Ovary (tissue), 7 donors: ENCODE measurements at regions not wholly inside any gene's neighbourhood (a gene's known extent, or its start where the extent isn't known, plus 50 kb on each side); places are given as distances from the start of the nearest gene placed in this dataset.

ENCODE experiments used
- DNase-seq, 5 donors: peaks; one replicate each; pipeline ENCODE4 v3.0.0-alpha.2; 2019 to 2020
- H3K27ac ChIP-seq, 2 donors: fragments of 200-600 bp; one replicate each; pipeline versions ENCODE4 v1.5.1 to v1.8.0; 2019 to 2022
- H3K27me3 ChIP-seq: fragments of 200-600 bp; one replicate; pipeline ENCODE4 v1.8.0; 2022
- H3K36me3 ChIP-seq: fragments of 200-600 bp; sonication (generic); one replicate; pipeline ENCODE4 v1.5.1; 2019
- H3K4me1 ChIP-seq: one replicate; pipeline ENCODE4 v1.8.1; 2013; ENCODE audit warnings: mild to moderate bottlenecking, moderate library complexity; ENCODE audit not compliant: insufficient read depth
- H3K4me3 ChIP-seq: fragments of 200-600 bp; sonication (generic); one replicate; pipeline ENCODE4 v1.5.1; 2017
- H3K9me3 ChIP-seq, 2 donors: fragments of 200-600 bp in 1 of 2; sonication (generic) in 1 of 2; one replicate each; pipeline versions ENCODE4 v1.5.1 to v1.8.1; 2013 to 2019; ENCODE audit warnings: mild to moderate bottlenecking in 1 of 2, moderate library complexity in 1 of 2
- EP300 ChIP-seq: sonication (generic); formaldehyde crosslinking; IDR thresholded peaks from one replicate; pipeline ENCODE4 v1.6.1; 2017; ENCODE audit warnings: antibody characterized with exemption
- POLR2A ChIP-seq: fragments of 450-650 bp; IDR thresholded peaks from one replicate; pipeline ENCODE4 v1.6.1; 2017; ENCODE audit warnings: antibody characterized with exemption, mild to moderate bottlenecking, moderate library complexity
- WGBS, 3 donors: extraction: QIAGEN DNeasy Blood & Tissue Kit in 1 of 3; methylation state at CpG; one replicate each; pipeline versions ENCODE4 v1.1.5 to v1.1.7; 2013 to 2017; 5-methylcytosine and 5-hydroxymethylcytosine counted together
- intact Hi-C, 4 donors: fragments of 100-400 bp; cut with DNase I; formaldehyde crosslinking; loops; one replicate each; pipeline versions ENCODE4 v1.11.0 to v1.15.1; 2022 to 2023
- TF ChIP-seq, protein P1 (sequence below), 3 donors: fragments of 450-650 bp in 2 of 3; fragments of 200-600 bp in 1 of 3; IDR thresholded peaks; one replicate each; pipeline versions ENCODE4 v1.5.1 to v1.8.0; 2016 to 2022; ENCODE audit warnings: antibody characterized with exemption in 3 of 3, mild to moderate bottlenecking in 1 of 3
- donor health status: DM: no; HTN: no; CAD: no; lungs with moderate emphysema.
- donor health status: DM: no; HTN: no; CAD: no.
- donor health status: Bipolar disorder and iron deficiency.
- donor health status: DM: no; HTN: no; CAD: no.
- donor health status: DM: yes; HTN: yes; CAD: no.

DNA sequence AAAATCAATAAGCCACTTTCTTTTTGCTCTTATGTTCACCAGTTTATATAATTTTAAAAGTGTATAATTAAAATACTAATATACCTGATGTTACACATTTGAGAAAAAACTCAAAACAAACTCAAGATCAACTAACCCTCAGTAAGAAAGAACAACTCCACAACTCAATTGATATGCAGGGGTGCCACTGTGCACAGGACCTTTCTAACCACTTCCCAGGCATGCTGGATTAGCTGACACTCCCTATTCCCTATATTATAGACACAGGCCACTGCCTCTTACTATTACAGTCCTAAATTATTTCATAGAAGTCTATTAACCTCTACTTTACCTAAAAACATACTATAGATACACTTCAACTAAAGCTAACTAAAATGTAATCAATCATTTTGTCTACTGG, 191.7 kb upstream of the KRR1 start:
- intact Hi-C loops, result no loop called here
- no peak overlapping the region for H3K27ac ChIP-seq
- H3K9me3 ChIP-seq, result no peaks in the 10 kb centered on the region
- no peaks in the 10 kb centered on the region for H3K36me3 ChIP-seq
- H3K4me1 ChIP-seq, result peaks cover 6% of the 10 kb centered on the region
- no peak for TF ChIP-seq POLR2A
- TF ChIP-seq, protein P1, sequence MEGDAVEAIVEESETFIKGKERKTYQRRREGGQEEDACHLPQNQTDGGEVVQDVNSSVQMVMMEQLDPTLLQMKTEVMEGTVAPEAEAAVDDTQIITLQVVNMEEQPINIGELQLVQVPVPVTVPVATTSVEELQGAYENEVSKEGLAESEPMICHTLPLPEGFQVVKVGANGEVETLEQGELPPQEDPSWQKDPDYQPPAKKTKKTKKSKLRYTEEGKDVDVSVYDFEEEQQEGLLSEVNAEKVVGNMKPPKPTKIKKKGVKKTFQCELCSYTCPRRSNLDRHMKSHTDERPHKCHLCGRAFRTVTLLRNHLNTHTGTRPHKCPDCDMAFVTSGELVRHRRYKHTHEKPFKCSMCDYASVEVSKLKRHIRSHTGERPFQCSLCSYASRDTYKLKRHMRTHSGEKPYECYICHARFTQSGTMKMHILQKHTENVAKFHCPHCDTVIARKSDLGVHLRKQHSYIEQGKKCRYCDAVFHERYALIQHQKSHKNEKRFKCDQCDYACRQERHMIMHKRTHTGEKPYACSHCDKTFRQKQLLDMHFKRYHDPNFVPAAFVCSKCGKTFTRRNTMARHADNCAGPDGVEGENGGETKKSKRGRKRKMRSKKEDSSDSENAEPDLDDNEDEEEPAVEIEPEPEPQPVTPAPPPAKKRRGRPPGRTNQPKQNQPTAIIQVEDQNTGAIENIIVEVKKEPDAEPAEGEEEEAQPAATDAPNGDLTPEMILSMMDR (IDR thresholded peaks at IDR 0.05), result no peak
- no peak for TF ChIP-seq EP300
- no peaks in the 10 kb centered on the region for H3K27me3 ChIP-seq
- DNase-seq, result no peak
- H3K4me3 ChIP-seq, result no peak overlapping the region

DNA sequence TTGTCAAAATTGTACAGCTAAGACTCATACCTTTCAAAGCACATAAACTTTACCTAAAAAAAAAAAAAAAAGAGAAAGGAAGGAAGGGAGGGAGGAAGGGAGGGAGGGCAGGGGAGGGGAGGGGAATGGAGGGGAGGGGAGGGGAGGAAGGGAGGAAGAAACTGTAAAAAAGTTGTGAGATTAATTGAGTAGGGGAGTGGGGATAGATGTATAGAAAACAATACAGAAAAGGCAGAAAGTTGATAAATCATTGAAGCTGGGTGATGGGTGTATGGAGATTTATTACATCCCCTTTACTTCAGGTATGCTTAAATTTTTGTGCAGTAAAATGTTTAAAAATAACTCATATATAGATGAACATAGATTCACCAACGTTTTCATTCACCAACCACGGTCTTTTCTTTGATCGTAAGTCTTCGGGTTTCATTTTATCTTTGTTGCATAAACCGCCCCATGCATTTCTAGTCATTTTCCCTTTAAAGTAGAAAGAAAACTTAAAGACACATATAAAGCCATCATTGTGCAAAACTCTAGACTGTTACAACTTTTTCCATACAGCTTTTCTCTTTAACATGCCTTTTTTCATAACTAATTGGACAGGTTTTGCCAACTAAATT, 191.2 kb upstream of the KRR1 start:
- no peaks in the 10 kb centered on the region for H3K9me3 ChIP-seq
- H3K36me3 ChIP-seq, result no peaks in the 10 kb centered on the region
- no peak overlapping the region for H3K27ac ChIP-seq
- TF ChIP-seq EP300 (no peak), POLR2A (no peak)
- TF ChIP-seq, protein P1 (IDR thresholded peaks at IDR 0.05), result no peak
- H3K4me3 ChIP-seq, result no peak overlapping the region
- intact Hi-C loops, result no loop called here
- DNase-seq, result no peak
- peaks cover 5% of the 10 kb centered on the region for H3K4me1 ChIP-seq
- H3K27me3 ChIP-seq, result no peaks in the 10 kb centered on the region
- 43 to 55% (median 46%) methylated on average over 5 of the region's 5 CpGs for WGBS, 3 donors

DNA sequence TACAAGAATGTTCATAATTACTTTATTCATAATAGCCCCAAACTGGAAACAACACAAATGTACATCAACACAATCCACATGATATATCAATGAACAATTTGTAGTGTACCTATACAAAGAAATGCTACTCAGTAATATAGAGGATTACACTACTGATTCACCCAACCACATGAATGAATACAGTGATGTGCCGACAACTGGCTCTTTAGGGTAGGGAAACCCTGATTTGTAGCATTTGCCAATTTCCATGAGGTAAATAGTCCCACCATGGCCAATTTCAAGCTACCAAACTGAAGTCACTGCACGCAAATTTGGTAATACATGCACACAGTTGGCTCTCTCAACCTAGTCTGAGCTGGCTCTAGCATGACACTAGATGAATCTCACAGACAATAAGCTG, 190.4 kb upstream of the KRR1 start:
- no peak overlapping the region for H3K27ac ChIP-seq
- intact Hi-C loops, result no loop called here

GRCh38 chr12:75699728-75700496, 188.5 kb upstream of the KRR1 start:
- no peak for DNase-seq
- intact Hi-C loops, result no loop called here
- no peak overlapping the region for H3K27ac ChIP-seq
- TF ChIP-seq, protein P1 (IDR thresholded peaks at IDR 0.05), result no peak
- TF ChIP-seq EP300, result no peak
- TF ChIP-seq POLR2A, result no peak
- no peaks in the 10 kb centered on the region for H3K27me3 ChIP-seq
- no peaks in the 10 kb centered on the region for H3K9me3 ChIP-seq
- no peaks in the 10 kb centered on the region for H3K36me3 ChIP-seq
- no peak overlapping the region for H3K4me3 ChIP-seq
- H3K4me1 ChIP-seq, result no peaks in the 10 kb centered on the region
- 73 to 78% (median 75%) methylated on average over 7 of the region's 7 CpGs for WGBS, 3 donors

More for the DNA sequence above, 190.4 kb upstream of the KRR1 start:
- Histone ChIP-seq H3K9me3 (no peaks in the 10 kb centered on the region), H3K27me3 (no peaks in the 10 kb centered on the region), H3K36me3 (no peaks in the 10 kb centered on the region), H3K4me1 (peaks cover 4% of the 10 kb centered on the region), H3K4me3 (no peak overlapping the region)
- DNase-seq, result no peak
- TF ChIP-seq, protein P1 (IDR thresholded peaks at IDR 0.05), result no peak
- 91 to 97% (median 96%) methylated on average over 2 of the region's 2 CpGs for WGBS, 3 donors
